HG02623 (cell line): ENCODE measurements at regions not wholly inside any gene's neighbourhood (a gene's known extent, or its start where the extent isn't known, plus 50 kb on each side); places are given as distances from the start of the nearest gene placed in this dataset.

Source experiments
- ATAC-seq: cut with Tn5 transposase; IDR thresholded peaks from one replicate; pipeline ENCODE4 v1.9.1; 2021; ENCODE audit warnings: moderate library complexity; ENCODE audit not compliant: unreplicated experiment

DNA sequence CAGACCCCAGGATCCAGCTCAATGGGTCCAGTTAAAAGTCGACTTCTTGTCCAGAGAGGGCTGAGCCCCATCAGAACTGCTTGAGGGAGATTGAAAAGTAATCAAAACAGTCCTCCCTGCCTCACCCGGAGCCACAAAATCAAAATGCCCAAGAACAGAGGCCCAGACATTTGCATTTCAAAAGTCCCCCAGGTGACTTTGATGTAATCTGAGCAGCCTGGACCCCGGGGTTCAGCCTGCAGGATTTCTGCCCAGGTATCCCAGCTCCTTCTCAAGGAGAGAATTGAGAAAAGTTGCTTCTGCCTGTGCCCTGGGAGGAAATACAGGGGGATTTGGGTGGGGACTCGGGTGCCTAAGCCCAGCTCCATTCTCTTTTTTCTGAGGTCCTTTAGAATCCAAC lies 1385.0 kb downstream of the TBC1D22A start:
- no peak for ATAC-seq

DNA sequence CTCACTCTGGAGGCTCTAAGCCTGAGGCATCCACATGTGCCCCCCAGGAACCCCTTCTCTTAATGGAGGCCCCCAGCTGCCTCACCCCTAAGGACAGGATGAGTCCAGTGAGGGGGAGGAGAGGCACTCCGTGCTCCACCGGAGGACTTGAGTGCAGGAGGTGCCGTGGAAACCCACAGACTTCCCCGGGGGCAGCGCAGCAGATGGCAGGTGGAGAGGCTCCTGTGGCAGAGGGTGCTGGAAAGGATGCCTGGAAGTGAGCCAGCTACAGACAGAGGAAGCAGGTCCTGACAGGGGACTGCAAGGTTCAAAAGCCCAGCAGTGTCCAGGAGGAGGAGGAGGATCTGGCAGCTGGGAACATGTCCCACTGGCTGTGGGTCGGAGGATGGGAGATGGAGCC lies 1384.0 kb downstream of the TBC1D22A start:
- no peak for ATAC-seq

DNA sequence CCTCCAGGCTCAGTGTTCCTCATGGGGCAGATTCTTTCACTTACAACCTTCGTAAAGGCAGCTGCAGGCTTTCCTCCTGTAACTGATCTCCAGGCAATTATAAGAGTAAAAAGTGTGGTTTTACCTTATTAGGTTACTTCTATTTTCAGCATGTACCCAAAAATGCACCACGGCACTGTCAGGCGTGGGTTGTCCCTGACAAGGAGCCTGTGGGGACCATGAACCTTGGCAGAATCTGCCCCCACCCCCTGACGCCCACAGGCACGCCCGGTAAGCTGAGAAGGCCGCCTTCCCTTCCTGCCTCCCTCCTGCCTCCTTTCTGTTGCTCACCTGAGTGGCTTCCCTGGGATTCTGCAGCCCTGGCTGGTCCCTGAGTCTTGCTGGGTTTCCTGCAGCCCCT lies 1383.3 kb downstream of the TBC1D22A start:
- no peak for ATAC-seq

DNA sequence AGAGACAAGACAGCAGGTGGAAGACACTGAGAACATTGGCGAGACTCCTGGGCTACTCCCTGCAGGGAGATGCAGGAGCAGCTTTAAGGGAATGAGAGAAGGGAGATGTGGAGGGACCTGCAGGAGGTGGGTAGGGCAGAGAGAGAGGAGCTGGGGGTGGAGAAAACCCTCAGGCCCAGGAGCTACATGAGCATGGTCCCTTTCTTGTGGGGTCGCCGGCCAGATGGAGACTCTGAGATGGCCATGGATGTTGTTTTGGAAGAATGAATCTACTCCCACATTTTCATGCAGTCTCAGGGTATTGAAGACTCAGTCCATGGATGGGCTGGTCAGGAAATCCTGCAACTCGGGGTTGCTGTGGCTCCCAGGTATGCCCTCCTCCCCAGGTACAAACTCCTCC lies 1381.9 kb downstream of the TBC1D22A start:
- no peak for ATAC-seq

DNA sequence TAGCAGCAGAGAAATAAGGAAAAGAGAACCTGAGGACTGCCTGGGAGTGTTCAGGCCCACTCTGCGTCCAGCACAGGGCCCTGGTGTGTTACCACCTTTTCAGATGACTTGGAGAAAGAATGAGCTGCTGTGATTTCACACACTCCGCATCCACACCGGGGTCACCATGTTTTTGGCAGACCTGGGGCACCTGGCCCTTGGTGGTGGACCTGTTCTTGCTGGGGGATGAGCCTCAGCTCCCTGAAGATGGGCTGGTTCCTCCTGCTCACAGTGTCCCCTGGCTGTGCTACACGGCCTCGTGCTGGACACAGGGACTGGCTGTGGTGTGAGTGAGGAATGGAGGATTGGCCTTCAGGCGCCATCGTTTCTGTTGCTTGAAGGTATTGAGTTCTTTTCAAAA lies 1381.4 kb downstream of the TBC1D22A start:
- ATAC-seq = no peak

DNA sequence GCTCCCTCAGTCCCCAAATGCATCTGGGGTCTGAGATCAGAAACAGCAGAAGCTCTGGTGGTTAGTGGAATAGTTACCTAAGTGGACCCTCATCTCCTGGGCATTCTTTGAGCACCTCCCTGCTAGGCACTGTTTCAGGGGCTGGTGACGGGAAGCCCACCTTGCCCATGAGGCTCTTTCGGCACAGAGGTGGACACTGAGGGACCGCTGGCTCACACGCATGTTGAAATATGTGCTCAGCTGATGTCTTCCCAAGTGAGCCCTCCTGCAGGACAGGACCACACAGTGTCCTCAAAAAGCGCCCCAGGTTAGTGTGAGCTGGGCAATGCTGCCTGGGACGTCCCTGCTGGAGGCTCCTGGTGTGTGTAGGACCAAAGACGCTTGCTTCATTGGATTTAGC lies 1379.9 kb downstream of the TBC1D22A start:
- no peak for ATAC-seq

DNA sequence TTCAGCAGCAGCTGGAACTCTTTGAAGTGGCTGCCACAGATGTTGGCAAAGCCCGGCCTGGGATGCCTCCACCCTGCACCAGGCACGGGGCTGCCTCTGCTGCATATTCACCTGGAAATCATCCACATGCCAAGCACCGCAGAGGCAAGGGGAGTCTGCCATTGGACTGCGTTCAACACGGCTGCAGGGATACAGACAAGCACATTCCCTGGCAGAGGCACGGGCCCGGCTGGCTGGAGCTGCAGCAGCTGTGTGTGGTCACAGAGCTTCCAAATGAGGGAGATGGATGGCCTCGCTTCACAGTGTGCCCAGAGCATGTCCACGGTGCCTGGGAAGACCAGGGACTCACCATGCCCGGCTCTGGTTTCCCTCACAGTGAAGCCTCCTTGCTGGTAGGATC lies 1378.9 kb downstream of the TBC1D22A start:
- ATAC-seq = no peak

DNA sequence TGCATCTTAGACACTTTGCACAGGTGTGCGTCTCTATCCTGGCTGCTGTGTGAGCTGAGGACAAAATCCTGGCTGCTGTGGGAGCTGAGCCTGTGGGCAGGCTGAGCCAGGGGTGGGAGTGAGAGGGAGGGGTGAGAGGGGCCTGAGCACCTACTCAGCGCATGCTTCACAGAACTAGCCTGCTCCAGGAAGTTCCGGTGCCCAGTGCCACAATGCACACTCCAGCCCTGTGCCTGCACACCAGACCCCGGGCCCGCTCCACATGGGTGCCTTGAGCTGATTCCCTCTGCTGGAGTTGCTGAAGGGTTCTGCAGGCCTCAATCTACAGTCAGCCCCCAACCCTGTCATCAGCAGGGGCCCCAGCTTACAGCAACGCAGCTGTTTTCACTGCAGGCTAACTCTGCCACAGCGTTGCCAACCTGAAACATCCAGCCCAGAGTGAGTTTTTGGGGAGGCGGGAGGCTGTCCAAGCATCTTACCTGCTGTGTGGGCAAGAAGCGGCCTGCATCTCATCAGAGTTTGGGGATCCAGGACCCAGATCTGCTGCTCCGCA lies 1377.9 kb downstream of the TBC1D22A start:
- no peak for ATAC-seq

DNA sequence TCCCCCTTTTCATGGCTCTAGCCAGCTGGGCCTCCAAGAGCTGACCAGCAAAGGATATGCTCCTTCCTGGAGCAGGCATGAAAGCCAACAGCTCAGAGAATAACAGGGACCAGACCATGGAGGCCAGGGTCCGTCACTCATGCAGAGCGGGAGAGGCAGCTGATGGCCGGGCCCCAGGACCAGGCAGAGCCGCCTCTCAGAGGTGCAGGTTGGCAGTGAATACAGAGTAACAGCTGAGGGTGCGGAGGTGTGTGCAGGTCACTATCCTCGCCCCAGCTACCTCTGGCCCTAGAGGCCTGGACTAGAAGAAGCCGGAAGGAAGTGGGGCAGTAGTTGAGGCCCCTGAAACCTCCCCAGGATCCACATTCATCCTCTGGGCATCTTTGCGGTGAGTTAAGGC lies 1377.3 kb downstream of the TBC1D22A start:
- no peak for ATAC-seq

DNA sequence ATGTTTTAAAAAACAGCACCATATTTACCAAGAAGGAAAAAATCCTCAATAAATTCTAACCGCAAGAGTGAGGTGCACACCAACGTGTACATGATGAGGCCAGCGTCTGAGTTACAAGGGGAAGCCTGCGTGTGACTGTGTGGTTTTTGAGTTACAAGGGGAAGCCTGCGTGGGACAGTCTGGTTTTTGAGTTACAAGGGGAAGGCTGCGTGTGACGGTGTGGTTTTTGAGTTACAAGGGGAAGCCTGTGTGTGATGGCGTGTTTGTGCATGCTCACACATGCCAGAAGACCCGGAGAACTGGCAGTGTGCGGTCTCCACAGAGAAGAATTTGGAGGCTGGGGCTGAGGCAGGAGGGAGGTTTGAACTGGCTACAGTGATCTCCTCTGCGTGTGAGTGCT lies 1376.4 kb downstream of the TBC1D22A start:
- ATAC-seq = no peak

DNA sequence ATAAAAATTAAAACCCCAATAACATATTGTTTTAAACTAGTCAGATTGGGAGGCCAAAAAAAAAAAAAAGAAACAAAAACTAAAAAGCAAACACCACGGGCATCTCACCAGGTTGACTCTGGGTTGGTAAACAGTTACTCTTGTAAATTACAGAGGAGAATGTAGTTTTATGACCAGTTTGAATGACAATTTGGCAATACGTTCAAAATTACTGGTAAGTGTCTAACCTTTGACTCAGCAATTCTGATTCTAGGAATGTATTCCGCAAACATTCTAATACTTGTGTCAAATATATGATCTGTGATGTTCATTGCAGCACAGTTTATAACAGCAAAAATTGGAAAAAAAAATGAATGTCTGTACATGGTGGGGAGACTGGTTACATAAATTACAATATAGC lies 1376.0 kb downstream of the TBC1D22A start:
- ATAC-seq = no peak

DNA sequence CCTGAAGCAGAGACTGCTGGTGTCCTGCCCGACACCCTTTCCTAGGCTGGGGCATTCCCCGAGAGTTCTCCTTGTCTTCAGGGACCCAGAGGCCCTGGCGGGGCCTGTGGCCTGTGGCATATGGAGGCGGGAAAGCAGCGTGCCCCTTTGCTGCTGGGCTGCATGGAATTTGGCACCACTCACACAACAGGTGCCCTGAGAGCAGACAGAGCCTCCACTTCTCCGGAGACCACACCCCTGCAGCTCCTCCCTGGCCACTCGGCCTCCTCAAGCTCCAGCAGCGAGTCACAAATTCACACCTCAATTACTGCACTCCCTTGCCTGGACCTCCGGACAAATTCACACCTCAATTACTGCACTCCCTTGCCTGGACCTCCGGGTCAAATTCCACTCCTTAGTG lies 1375.2 kb downstream of the TBC1D22A start:
- no peak for ATAC-seq

DNA sequence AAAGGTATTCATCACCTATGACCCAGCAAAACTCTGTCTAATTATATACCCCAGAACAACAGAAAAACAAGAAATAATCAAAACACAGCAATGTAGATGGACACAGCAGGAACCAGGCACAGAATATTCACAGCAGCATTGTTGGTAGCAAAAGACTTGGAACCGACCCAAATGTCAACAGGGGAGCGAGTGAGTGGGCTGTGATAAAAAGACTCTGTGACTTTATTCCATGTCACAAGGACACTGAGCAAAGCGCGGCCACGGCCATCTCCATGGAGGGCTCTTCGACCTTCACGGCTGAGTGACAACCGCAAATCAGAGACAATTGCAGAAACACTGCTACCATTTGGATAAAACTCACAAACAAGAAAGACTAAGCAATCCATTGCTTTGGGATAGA lies 1373.1 kb downstream of the TBC1D22A start:
- ATAC-seq = no peak

DNA sequence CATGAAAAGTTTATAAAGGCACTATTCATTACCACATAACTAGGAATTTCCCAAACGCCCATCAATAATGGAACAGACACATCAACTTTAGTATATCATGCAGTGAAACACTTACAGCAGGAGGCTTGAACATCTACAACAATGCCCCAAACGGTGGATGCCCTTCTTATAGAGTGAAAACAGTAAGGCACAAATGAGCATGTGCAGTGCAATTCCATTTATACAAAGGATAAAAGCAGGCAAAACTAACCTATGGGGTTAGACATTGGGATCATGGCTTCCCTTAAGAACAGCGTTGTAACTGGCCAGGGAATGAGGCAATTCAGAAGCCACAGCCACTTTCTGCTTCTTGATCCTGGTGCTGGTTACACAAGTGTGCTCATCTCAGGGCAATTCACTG lies 1363.0 kb downstream of the TBC1D22A start:
- ATAC-seq = no peak

DNA sequence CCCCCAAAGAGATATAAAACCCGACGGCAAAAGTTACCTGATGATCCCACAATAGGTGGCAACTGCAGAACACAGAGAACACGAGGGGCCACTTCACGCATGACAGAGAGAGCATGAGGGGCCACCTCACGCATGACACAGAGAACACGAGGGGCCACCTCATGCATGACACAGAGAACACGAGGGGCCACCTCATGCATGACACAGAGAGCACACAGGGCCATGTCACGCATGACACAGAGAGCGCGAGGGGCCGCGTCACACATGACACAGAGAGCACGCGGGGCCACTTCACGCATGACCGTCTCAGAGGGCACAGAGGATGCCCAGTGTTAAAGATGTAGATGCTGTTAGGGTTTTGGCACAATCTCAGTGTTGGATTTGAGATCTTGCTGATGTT lies 1359.5 kb downstream of the TBC1D22A start:
- no peak for ATAC-seq

DNA sequence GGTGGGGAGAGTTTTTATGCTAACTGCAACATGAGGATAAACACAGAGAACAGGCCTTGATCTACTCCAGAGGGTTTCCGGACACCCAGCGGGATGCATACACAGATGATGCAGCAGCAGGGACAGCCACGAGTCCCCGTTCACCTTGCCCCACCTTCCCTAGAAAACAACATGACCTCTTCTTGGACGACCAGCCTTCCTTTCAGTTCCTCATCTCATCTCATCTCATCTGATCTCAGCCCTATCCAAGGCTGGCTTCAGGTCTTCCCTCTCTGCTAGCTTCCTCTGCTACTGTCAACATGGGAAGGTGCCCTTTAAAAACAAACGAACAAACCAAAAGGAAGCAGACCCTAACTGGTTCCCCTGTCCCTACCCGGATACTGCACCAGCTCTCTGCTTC lies 1356.2 kb downstream of the TBC1D22A start:
- no peak for ATAC-seq

DNA sequence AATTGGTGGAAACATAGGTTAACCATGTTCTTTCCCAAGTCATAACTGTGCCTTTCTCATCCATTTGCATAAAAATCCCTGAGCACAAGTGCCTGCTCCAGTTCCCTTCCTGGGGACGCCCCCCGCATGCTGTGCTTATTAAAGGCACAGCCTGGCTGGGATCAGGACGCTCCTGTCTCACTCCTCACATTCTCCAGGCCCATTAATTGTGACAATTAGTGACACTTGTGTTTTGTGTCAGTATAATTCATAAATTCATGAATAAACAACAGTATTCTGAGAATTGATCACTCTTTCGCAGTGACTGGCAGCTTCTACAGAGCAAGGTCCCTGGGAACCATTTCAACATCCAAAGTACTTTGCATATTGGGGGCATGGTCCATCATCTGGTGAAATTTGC lies 1354.4 kb downstream of the TBC1D22A start:
- no peak for ATAC-seq

DNA sequence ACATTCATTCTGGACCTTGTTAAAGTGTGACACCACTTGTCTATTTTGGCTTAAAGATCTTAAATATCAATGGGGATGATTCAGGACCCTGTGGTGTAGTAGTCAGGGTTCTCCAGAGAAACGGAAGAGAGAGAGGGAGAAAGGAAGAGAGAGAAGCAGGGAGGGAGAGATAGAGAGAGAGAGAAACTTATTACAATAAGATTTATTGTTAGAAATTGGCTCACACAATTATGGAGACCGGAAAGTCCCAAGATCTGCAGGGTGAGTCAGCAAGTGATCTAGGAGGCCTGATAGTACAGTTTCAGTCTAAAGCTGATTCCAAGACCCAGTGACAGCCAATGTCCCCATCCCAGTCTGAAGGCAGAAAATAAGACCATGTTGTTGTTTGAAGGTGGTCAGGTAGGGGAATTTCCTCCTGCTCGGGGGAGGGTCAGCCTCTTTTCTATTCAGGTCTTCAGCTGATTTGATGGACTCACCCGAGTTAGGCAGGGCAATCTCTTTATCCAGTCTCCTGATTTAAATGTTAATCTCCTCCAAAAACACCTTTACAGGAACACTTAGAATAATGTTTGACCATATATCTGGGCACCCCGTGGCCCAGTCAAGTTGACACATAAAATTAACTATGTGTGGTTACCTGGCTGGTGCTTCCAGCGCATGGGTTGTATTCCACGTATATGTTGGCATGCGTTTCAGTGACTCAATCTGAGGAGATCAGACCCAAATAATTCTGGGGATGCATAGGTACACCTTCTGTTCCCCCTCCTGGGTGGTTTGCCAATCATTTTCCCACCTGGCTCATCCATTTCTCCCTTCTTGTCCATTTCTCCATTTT lies 1350.5 kb downstream of the TBC1D22A start:
- no peak for ATAC-seq

DNA sequence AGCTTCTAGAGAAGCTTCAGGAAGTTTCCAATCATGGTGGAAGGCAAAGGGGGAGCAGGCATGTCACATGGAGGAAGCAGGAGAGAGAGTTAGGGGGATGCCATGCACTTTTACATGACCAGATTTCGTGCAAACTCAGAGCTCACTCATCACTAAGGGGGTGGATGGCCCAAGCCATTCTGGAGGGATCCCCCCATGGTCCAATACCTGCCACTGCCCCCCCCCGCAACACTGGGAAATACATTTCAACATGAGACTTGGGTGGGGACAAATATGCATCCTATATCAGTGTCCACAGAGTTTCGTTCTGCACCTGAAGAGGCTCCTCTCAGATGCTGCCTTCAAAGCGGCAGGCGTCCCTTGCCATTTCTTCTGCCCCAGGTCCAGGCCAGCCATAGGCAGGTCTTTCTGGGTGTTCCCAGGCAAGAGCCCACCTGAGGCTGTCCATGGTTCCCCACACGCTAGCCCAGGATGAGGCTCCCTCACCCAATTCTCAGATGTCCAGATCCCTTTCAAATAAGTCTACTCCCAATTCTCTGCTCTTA lies 1344.3 kb downstream of the TBC1D22A start:
- ATAC-seq = no peak

DNA sequence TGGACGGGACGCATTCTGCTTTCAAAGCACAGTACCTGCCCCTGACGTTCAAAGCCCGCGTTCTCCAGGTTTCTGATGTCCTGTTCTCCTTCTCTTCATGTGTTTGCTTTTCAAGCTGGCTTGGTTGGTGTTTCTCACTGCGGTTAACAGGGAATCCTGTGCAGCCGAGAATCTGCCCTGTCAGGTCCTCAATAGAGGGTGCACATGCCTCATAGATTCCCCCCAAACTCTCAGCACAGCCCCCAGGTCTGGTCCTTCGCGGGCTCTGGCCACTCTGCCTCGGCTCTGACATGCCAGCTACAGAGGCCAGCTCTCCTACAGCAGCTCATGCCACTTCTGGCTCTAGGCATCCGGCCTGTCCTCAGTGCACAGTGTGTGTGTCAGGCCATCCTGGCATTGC lies 1343.8 kb downstream of the TBC1D22A start:
- no peak for ATAC-seq

DNA sequence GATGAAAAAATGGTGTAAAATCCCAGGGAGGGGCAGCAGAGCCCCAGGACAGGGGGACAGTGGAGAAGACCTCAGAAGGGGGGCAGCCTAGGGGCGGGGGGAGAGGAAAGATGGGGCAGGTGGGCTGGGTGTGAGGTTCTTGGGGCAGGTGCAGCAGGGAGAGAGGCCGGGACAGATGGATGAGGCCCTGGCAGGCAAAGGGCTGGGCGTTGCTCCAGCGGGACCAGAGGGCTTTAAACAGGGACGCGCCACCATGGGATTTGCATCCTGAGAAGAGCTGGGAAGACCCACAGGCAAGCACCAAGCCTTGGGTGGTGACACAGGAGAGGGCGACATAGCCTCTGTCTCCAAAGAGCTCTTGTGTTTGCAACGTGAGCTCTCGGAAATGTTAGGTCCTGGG lies 1342.8 kb downstream of the TBC1D22A start:
- ATAC-seq = no peak

DNA sequence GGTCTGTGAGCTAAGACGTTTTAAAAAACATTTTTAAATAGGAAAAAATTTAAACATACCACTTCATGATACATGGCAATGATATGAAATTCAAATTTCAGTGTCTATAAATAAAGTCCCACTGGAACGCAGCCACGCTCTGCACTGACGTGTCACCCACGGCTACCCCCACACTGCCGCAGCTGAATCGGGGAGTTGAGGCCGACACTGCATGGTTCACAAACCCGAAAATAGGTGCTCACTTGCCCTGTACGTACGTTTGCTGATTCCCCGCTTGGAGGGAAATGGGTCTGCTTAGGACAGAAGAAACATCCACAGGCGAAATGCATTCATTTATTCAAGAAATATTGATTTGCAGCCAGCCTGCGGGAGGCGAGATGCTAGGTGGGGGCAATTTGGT lies 1342.3 kb downstream of the TBC1D22A start:
- no peak for ATAC-seq
